ENCODE measurements at regions not wholly inside any gene's neighbourhood (a gene's known extent, or its start where the extent isn't known, plus 50 kb on each side); places are given as distances from the start of the nearest gene placed in this dataset.
"Not testable (repeated sequence)": the region's sequence is repeated elsewhere in the genome, so short reads cannot be mapped to it uniquely, and the experiment has no call there.

- Histone ChIP-seq H3K79me2 (ENCODE audit: control insufficient read depth, insufficient read depth, low read length) (no peaks in the 10 kb centered on the region), H3K27ac (ENCODE audit: low read depth, low read length) (no peak overlapping the region), H4K8ac (ENCODE audit: low read depth, low read length) (no peak overlapping the region), H3K36me3 (ENCODE audit: control insufficient read depth, insufficient read depth, low read length) (no peaks in the 10 kb centered on the region), H3K79me1 (ENCODE audit: low read length) (no peaks in the 10 kb centered on the region), H3K27me3 (ENCODE audit: insufficient read depth, low read length, poor library complexity) (no peaks in the 10 kb centered on the region), H3K4me1 (ENCODE audit: control insufficient read depth, low read depth, low read length) (peaks cover 9% of the 10 kb centered on the region), H3K9ac (ENCODE audit: low read length) (no peak overlapping the region), H3K4me2 (ENCODE audit: low read length) (no peak overlapping the region), H3K56ac (ENCODE audit: low read length) (no peak overlapping the region), H2BK5ac (ENCODE audit: low read length) (no peak overlapping the region), H3K4ac (ENCODE audit: low read depth, low read length) (no peak overlapping the region), H2AK5ac (ENCODE audit: low read length) (no peak overlapping the region), H2BK15ac (replicated peaks; ENCODE audit: low read depth) (no peak overlapping the region), H3K4me3 (ENCODE audit: low read length) (no peak overlapping the region), H3K23ac (ENCODE audit: low read length) (no peak overlapping the region), H4K5ac (ENCODE audit: low read length) (no peak overlapping the region), H3K18ac (ENCODE audit: low read length) (no peak overlapping the region), H2BK120ac (ENCODE audit: low read depth, low read length) (no peak overlapping the region)
- no peak for DNase-seq
- no CpG with 5 or more reads among the region's 3 CpGs for WGBS (ENCODE audit: extremely low coverage, insufficient coverage, low lambda C conversion rate)
These were observed 154.5 kb upstream of the TBL1XR1 start for GRCh38 chr3:177351757-177352158.

GRCh38 chr3:177352424-177352823 lies 155.1 kb upstream of the TBL1XR1 start:
- Histone ChIP-seq H3K27me3 (ENCODE audit: insufficient read depth, low read length, poor library complexity) (no peaks in the 10 kb centered on the region), H3K79me2 (ENCODE audit: control insufficient read depth, insufficient read depth, low read length) (no peaks in the 10 kb centered on the region), H3K9ac (ENCODE audit: low read length) (no peak overlapping the region), H2BK15ac (replicated peaks; ENCODE audit: low read depth) (no peak overlapping the region), H3K56ac (ENCODE audit: low read length) (no peak overlapping the region), H2AK5ac (ENCODE audit: low read length) (no peak overlapping the region), H3K4me1 (ENCODE audit: control insufficient read depth, low read depth, low read length) (peaks cover 11% of the 10 kb centered on the region), H3K4me2 (ENCODE audit: low read length) (no peak overlapping the region), H3K18ac (ENCODE audit: low read length) (no peak overlapping the region), H3K4me3 (ENCODE audit: low read length) (no peak overlapping the region), H2BK5ac (ENCODE audit: low read length) (no peak overlapping the region), H3K36me3 (ENCODE audit: control insufficient read depth, insufficient read depth, low read length) (no peaks in the 10 kb centered on the region), H4K5ac (ENCODE audit: low read length) (no peak overlapping the region), H2BK120ac (ENCODE audit: low read depth, low read length) (no peak overlapping the region), H4K8ac (ENCODE audit: low read depth, low read length) (no peak overlapping the region), H3K79me1 (ENCODE audit: low read length) (no peaks in the 10 kb centered on the region), H3K23ac (ENCODE audit: low read length) (no peak overlapping the region), H3K4ac (ENCODE audit: low read depth, low read length) (no peak overlapping the region), H3K27ac (ENCODE audit: low read depth, low read length) (no peak overlapping the region)
- DNase-seq = no peak
- no CpG with 5 or more reads among the region's 4 CpGs for WGBS (ENCODE audit: extremely low coverage, insufficient coverage, low lambda C conversion rate)

DNA sequence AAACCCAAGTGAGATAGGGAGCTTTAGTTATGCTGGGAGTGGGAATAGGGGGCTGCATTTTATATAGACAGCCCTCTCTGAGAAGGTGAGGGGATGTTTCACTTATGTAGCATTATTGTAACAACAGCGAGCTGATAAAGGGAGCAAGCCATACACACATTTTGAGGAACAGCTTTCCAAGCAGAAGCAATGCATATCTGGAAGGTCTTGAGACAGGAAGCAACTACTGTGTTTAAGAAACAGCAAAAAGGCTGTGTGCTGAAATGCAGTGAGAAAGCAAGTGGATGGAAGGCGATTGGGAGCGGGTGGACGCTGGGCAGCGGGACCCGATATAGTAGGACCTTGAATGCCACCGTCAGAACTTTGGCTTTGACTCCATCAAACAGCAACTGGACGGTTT lies 155.9 kb upstream of the TBL1XR1 start:
- no peak overlapping the region for H4K5ac ChIP-seq (ENCODE audit: low read length)
- no peak overlapping the region for H3K9ac ChIP-seq (ENCODE audit: low read length)
- H3K18ac ChIP-seq (ENCODE audit: low read length) = no peak overlapping the region
- no peak overlapping the region for H3K56ac ChIP-seq (ENCODE audit: low read length)
- H2AK5ac ChIP-seq (ENCODE audit: low read length) = no peak overlapping the region
- H3K4me3 ChIP-seq (ENCODE audit: low read length) = no peak overlapping the region
- no peaks in the 10 kb centered on the region for H3K36me3 ChIP-seq (ENCODE audit: control insufficient read depth, insufficient read depth, low read length)
- no peak overlapping the region for H3K23ac ChIP-seq (ENCODE audit: low read length)
- H3K4ac ChIP-seq (ENCODE audit: low read depth, low read length) = no peak overlapping the region
- no peak overlapping the region for H3K27ac ChIP-seq (ENCODE audit: low read depth, low read length)
- DNase-seq = no peak
- H3K4me2 ChIP-seq (ENCODE audit: low read length) = no peak overlapping the region
- peaks cover 16% of the 10 kb centered on the region for H3K4me1 ChIP-seq (ENCODE audit: control insufficient read depth, low read depth, low read length)
- H3K27me3 ChIP-seq (ENCODE audit: insufficient read depth, low read length, poor library complexity) = no peaks in the 10 kb centered on the region
- no peak overlapping the region for H4K8ac ChIP-seq (ENCODE audit: low read depth, low read length)
- H3K79me2 ChIP-seq (ENCODE audit: control insufficient read depth, insufficient read depth, low read length) = no peaks in the 10 kb centered on the region
- no peak overlapping the region for H2BK5ac ChIP-seq (ENCODE audit: low read length)
- no peak overlapping the region for H2BK120ac ChIP-seq (ENCODE audit: low read depth, low read length)
- no peaks in the 10 kb centered on the region for H3K79me1 ChIP-seq (ENCODE audit: low read length)
- WGBS (ENCODE audit: extremely low coverage, insufficient coverage, low lambda C conversion rate) = no CpG with 5 or more reads among the region's 8 CpGs
- H2BK15ac ChIP-seq (replicated peaks; ENCODE audit: low read depth) = no peak overlapping the region

DNA sequence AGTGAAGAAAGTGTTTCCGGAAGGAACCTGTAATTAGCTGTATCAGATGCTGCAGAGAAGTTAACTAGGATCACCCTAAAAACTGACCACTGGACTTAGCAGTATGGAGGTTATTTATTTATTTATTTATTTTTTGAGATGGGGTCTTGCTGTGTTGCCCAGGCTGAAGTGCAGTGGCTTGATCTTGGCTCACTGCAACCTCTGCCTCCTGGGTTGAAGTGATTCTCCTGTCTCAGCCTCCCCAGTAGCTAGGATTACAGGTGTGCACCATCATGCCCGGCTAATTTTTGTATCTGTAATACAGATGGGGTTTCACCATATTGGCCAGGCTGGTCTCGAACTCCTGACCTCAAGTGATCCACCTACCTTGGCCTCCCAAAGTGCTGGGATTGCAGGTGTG lies 156.6 kb upstream of the TBL1XR1 start:
- WGBS (ENCODE audit: extremely low coverage, insufficient coverage, low lambda C conversion rate) = no CpG with 5 or more reads among the region's 3 CpGs
- H3K23ac ChIP-seq (ENCODE audit: low read length); H2BK15ac ChIP-seq (replicated peaks; ENCODE audit: low read depth): not testable (repeated sequence)

DNA sequence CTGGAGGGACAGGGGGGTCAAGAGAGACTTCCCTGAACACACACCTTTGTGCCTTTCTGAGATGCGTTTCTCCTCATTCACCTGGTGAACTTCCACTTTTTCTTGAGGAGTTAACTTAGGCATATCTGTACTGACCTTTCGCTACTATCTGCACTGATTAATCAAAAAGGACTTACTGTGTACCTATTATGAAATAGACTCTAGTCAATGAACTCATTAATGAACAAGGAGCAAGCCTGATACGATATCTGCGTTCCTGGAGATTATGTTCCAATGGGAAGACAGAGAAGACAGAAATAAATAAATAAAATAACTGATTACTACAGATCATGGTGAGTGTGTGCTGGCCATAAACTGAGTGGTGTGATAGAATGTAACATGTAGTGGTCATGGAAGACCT lies 157.2 kb upstream of the TBL1XR1 start:
- Histone ChIP-seq H3K4me2 (ENCODE audit: low read length) (no peak overlapping the region), H3K4ac (ENCODE audit: low read depth, low read length) (no peak overlapping the region), H3K23ac (ENCODE audit: low read length) (no peak overlapping the region), H2BK120ac (ENCODE audit: low read depth, low read length) (peak overlapping the region; percentile 39), H3K9ac (ENCODE audit: low read length) (no peak overlapping the region), H4K8ac (ENCODE audit: low read depth, low read length) (no peak overlapping the region), H3K79me2 (ENCODE audit: control insufficient read depth, insufficient read depth, low read length) (no peaks in the 10 kb centered on the region), H3K36me3 (ENCODE audit: control insufficient read depth, insufficient read depth, low read length) (no peaks in the 10 kb centered on the region), H3K27me3 (ENCODE audit: insufficient read depth, low read length, poor library complexity) (no peaks in the 10 kb centered on the region), H2BK5ac (ENCODE audit: low read length) (no peak overlapping the region), H2BK15ac (replicated peaks; ENCODE audit: low read depth) (no peak overlapping the region), H3K18ac (ENCODE audit: low read length) (no peak overlapping the region), H2AK5ac (ENCODE audit: low read length) (no peak overlapping the region), H4K5ac (ENCODE audit: low read length) (no peak overlapping the region), H3K56ac (ENCODE audit: low read length) (no peak overlapping the region), H3K4me3 (ENCODE audit: low read length) (no peak overlapping the region), H3K27ac (ENCODE audit: low read depth, low read length) (no peak overlapping the region), H3K79me1 (ENCODE audit: low read length) (no peaks in the 10 kb centered on the region), H3K4me1 (ENCODE audit: control insufficient read depth, low read depth, low read length) (peaks cover 20% of the 10 kb centered on the region)
- no peak for DNase-seq
- WGBS (ENCODE audit: extremely low coverage, insufficient coverage, low lambda C conversion rate) = no CpG with 5 or more reads among the region's 4 CpGs

More for the DNA sequence above, 156.6 kb upstream of the TBL1XR1 start:
- not testable (repeated sequence) for H3K27ac ChIP-seq (ENCODE audit: low read depth, low read length); H4K8ac ChIP-seq (ENCODE audit: low read depth, low read length); H3K56ac ChIP-seq (ENCODE audit: low read length); H3K4me3 ChIP-seq (ENCODE audit: low read length); H2BK5ac ChIP-seq (ENCODE audit: low read length); H3K27me3 ChIP-seq (ENCODE audit: insufficient read depth, low read length, poor library complexity); H3K4me2 ChIP-seq (ENCODE audit: low read length); H2BK120ac ChIP-seq (ENCODE audit: low read depth, low read length); H3K18ac ChIP-seq (ENCODE audit: low read length); H3K36me3 ChIP-seq (ENCODE audit: control insufficient read depth, insufficient read depth, low read length); H3K79me2 ChIP-seq (ENCODE audit: control insufficient read depth, insufficient read depth, low read length); H2AK5ac ChIP-seq (ENCODE audit: low read length); DNase-seq; H3K9ac ChIP-seq (ENCODE audit: low read length); H3K79me1 ChIP-seq (ENCODE audit: low read length); H4K5ac ChIP-seq (ENCODE audit: low read length); H3K4ac ChIP-seq (ENCODE audit: low read depth, low read length)
- peaks cover 18% of the 10 kb centered on the region for H3K4me1 ChIP-seq (ENCODE audit: control insufficient read depth, low read depth, low read length)

- H3K4me3 ChIP-seq (ENCODE audit: low read length) = no peak overlapping the region
- no peaks in the 10 kb centered on the region for H3K79me2 ChIP-seq (ENCODE audit: control insufficient read depth, insufficient read depth, low read length)
- peak overlapping the region; percentile 62 for H3K4ac ChIP-seq (ENCODE audit: low read depth, low read length)
- peak overlapping the region; percentile 70 for H2AK5ac ChIP-seq (ENCODE audit: low read length)
- H3K23ac ChIP-seq (ENCODE audit: low read length) = no peak overlapping the region
- no peak overlapping the region for H4K5ac ChIP-seq (ENCODE audit: low read length)
- H3K4me2 ChIP-seq (ENCODE audit: low read length) = no peak overlapping the region
- H4K8ac ChIP-seq (ENCODE audit: low read depth, low read length) = no peak overlapping the region
- H2BK120ac ChIP-seq (ENCODE audit: low read depth, low read length) = peak overlapping the region; percentile 47
- peak overlapping the region; percentile 93 for H2BK5ac ChIP-seq (ENCODE audit: low read length)
- H3K18ac ChIP-seq (ENCODE audit: low read length) = peak overlapping the region; percentile 92
- H3K4me1 ChIP-seq (ENCODE audit: control insufficient read depth, low read depth, low read length) = peaks cover 26% of the 10 kb centered on the region
- no peaks in the 10 kb centered on the region for H3K27me3 ChIP-seq (ENCODE audit: insufficient read depth, low read length, poor library complexity)
- peak overlapping the region; percentile 65 for H3K56ac ChIP-seq (ENCODE audit: low read length)
- no peaks in the 10 kb centered on the region for H3K36me3 ChIP-seq (ENCODE audit: control insufficient read depth, insufficient read depth, low read length)
- WGBS (ENCODE audit: extremely low coverage, insufficient coverage, low lambda C conversion rate) = no CpG with 5 or more reads among the region's 3 CpGs
- H3K27ac ChIP-seq (ENCODE audit: low read depth, low read length) = peak overlapping the region; percentile 99
- no peaks in the 10 kb centered on the region for H3K79me1 ChIP-seq (ENCODE audit: low read length)
- no peak for DNase-seq
- no peak overlapping the region for H3K9ac ChIP-seq (ENCODE audit: low read length)
- no peak overlapping the region for H2BK15ac ChIP-seq (replicated peaks; ENCODE audit: low read depth)
These were observed 158.8 kb upstream of the TBL1XR1 start for GRCh38 chr3:177356113-177356512.

All from mesendoderm (in vitro differentiated cells).